OCI-LY1 (cell line): ENCODE measurements at regions not wholly inside any gene's neighbourhood (a gene's known extent, or its start where the extent isn't known, plus 50 kb on each side); places are given as distances from the start of the nearest gene placed in this dataset.

ENCODE experiments used
- H2AFZ ChIP-seq: fragments of 200-600 bp; sonication (generic), shearing (Covaris generic); 2 replicates; pipeline ENCODE4 v1.6.0; 2014; ENCODE audit warnings: antibody characterized with exemption, mild to moderate bottlenecking, low read length
- H3F3A ChIP-seq: fragments of 200-600 bp; sonication (generic), shearing (Covaris generic); 2 replicates; pipeline ENCODE4 v1.6.0; 2014; ENCODE audit warnings: mild to moderate bottlenecking, antibody characterized with exemption, low read length, moderate library complexity; ENCODE audit not compliant: insufficient read depth
- H3K27ac ChIP-seq: fragments of 200-600 bp; sonication (generic); 2 replicates; pipeline ENCODE4 v1.5.1; 2014; ENCODE audit warnings: low read length, mixed run types, mild to moderate bottlenecking, low read depth; ENCODE audit not compliant: poor library complexity, severe bottlenecking
- H3K27me3 ChIP-seq: fragments of 200-600 bp; sonication (generic); 2 replicates; pipeline ENCODE4 v1.6.0; 2014; ENCODE audit warnings: antibody characterized with exemption, mild to moderate bottlenecking, low read length, moderate library complexity; ENCODE audit not compliant: insufficient read depth
- H3K36me3 ChIP-seq: fragments of 200-600 bp; sonication (generic); 2 replicates; pipeline ENCODE4 v1.6.1; 2014; ENCODE audit warnings: mild to moderate bottlenecking, antibody characterized with exemption, low read length, moderate library complexity, mixed read lengths; ENCODE audit not compliant: insufficient read depth
- H3K4me1 ChIP-seq: fragments of 200-600 bp; sonication (generic); 2 replicates; pipeline ENCODE4 v1.5.1; 2014; ENCODE audit warnings: mild to moderate bottlenecking, low read length, moderate library complexity; ENCODE audit not compliant: insufficient read depth, severe bottlenecking
- H3K4me2 ChIP-seq: fragments of 200-600 bp; sonication (generic), shearing (Covaris generic); 2 replicates; pipeline ENCODE4 v1.6.1; 2014; ENCODE audit warnings: low read length
- H3K4me3 ChIP-seq: fragments of 200-600 bp; sonication (generic); 2 replicates; pipeline ENCODE4 v1.5.1; 2014; ENCODE audit warnings: low read length, low read depth, mild to moderate bottlenecking, mixed read lengths; ENCODE audit not compliant: poor library complexity, severe bottlenecking
- H3K79me2 ChIP-seq: fragments of 200-600 bp; shearing (Covaris generic); 2 replicates; pipeline ENCODE4 v1.6.1; 2016; ENCODE audit warnings: mixed run types, low read length, mixed read lengths; ENCODE audit not compliant: insufficient read depth
- H3K9ac ChIP-seq: fragments of 200-600 bp; sonication (generic), shearing (Covaris generic); 2 replicates; pipeline ENCODE4 v1.6.1; 2014; ENCODE audit warnings: mild to moderate bottlenecking, low read length, mixed read lengths
- H3K9me2 ChIP-seq: fragments of 200-600 bp; sonication (generic), shearing (Covaris generic); 2 replicates; pipeline ENCODE4 v1.6.1; 2014; ENCODE audit warnings: low read depth, mild to moderate bottlenecking, low read length, mixed read lengths
- H3K9me3 ChIP-seq: fragments of 200-600 bp; shearing (Covaris generic); 2 replicates; pipeline ENCODE4 v1.6.1; 2014; ENCODE audit warnings: low read length, mixed read lengths
- H4K20me1 ChIP-seq: fragments of 200-600 bp; sonication (generic), shearing (Covaris generic); 2 replicates; pipeline ENCODE4 v1.6.0; 2016; ENCODE audit warnings: mild to moderate bottlenecking, low read length; ENCODE audit not compliant: insufficient read depth
- CTCF ChIP-seq: fragments of 200-600 bp; sonication (generic), shearing (Covaris generic); IDR thresholded peaks from 2 replicates; pipeline ENCODE4 v1.5.1; 2017; ENCODE audit warnings: mild to moderate bottlenecking, antibody characterized with exemption, low read length, moderate library complexity, mixed read lengths
- EZH2 ChIP-seq: fragments of 200-600 bp; sonication (generic), shearing (Covaris generic); IDR thresholded peaks from 2 replicates; pipeline ENCODE4 v1.8.0; 2017; ENCODE audit warnings: borderline replicate concordance, mixed run types, mild to moderate bottlenecking, antibody characterized with exemption, low read length, moderate library complexity, mixed read lengths

DNA sequence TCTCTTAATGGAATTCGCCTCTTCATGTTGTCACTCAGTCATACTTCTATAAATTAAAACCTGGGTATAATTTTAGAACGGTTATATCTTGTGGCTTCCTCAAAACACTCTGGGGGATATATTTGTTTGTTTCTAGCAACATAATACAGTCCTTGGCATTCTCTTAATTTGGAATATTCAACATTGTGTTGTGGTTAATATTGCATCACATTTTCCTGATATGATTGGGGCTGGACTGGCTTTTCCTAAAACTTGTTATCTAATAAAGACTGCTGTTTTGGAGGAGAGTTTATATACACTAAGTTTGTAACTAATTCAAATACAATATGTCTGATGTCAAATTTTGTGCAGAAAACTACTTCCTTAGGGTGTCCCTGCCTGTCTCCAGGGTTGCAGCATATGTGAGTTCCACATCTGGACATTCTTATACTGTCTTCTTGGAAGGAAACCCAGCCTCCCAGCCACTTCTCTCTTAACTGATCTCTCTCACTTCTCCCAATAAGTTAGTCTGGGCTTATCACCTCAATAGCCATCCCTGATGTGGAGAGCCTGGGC lies 892.6 kb downstream of the MRPL39 start:
- H3K4me2 ChIP-seq, result no peak overlapping the region
- H3K9ac ChIP-seq, result no peak overlapping the region

DNA sequence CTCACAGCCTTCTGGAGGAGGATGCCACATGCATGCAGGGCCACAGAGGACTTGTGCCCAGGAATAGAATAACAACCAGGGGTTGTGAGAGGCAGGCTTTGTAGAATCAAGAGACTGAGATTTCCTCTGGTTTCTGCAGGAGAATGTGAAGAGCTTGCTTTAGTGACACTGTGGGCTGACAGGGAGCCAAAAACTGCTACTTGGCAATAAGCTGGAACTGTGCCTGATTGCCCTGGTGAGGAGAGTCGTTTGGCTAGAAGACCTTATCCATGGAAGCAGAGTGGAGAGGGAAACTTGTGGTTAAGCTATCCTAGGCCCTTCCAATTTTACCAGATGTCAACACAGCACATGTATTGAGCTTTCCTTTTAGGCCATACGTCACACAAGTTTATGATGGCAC lies 902.1 kb downstream of the MRPL39 start:
- Histone ChIP-seq H3K4me3 (no peak overlapping the region), H3K9me2 (no peaks in the 10 kb centered on the region), H3K9ac (no peak overlapping the region), H3K79me2 (no peaks in the 10 kb centered on the region), H3K36me3 (no peaks in the 10 kb centered on the region), H3K27ac (no peak overlapping the region), H3K27me3 (no peaks in the 10 kb centered on the region), H4K20me1 (no peaks in the 10 kb centered on the region), H2AFZ (no peak overlapping the region), H3K9me3 (no peaks in the 10 kb centered on the region), H3F3A (no peaks in the 10 kb centered on the region), H3K4me1 (no peaks in the 10 kb centered on the region), H3K4me2 (no peak overlapping the region)
- TF ChIP-seq CTCF (no peak), EZH2 (no peak)

More for the DNA sequence above, 892.6 kb downstream of the MRPL39 start:
- Histone ChIP-seq H3K36me3 (no peaks in the 10 kb centered on the region), H2AFZ (no peak overlapping the region), H3K79me2 (no peaks in the 10 kb centered on the region), H3K4me1 (no peaks in the 10 kb centered on the region), H3F3A (no peaks in the 10 kb centered on the region), H3K27me3 (no peaks in the 10 kb centered on the region), H3K9me2 (no peaks in the 10 kb centered on the region), H4K20me1 (no peaks in the 10 kb centered on the region), H3K9me3 (no peaks in the 10 kb centered on the region), H3K27ac (no peak overlapping the region), H3K4me3 (no peak overlapping the region)
- no peak for TF ChIP-seq CTCF
- no peak for TF ChIP-seq EZH2

DNA sequence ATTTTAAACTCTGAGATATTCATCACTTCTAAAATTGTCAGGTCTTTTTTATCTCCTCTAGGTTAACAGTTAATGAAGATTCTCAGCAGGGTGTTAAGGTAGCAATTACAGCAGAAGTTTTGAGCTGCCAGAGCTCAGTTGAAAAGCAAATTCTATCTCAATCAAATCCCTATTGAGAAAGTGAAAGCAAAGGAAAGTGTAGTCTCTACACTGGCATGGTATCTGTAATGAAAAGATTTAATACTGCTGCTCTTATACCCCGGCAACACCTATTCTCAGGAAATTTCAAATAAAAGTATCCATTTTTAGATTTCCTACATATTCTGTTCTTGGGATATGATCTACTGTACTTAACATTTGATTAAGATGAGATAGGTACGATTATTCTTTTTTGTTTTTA lies 913.5 kb downstream of the MRPL39 start:
- no peak overlapping the region for H3K4me3 ChIP-seq
- H3K36me3 ChIP-seq, result no peaks in the 10 kb centered on the region
- H3K79me2 ChIP-seq, result no peaks in the 10 kb centered on the region
- H3K9me2 ChIP-seq, result no peaks in the 10 kb centered on the region
- no peaks in the 10 kb centered on the region for H3K4me1 ChIP-seq
- no peak overlapping the region for H2AFZ ChIP-seq
- H4K20me1 ChIP-seq, result no peaks in the 10 kb centered on the region
- TF ChIP-seq EZH2 (no peak), CTCF (no peak)
- H3K27ac ChIP-seq, result no peak overlapping the region
- no peaks in the 10 kb centered on the region for H3F3A ChIP-seq
- no peaks in the 10 kb centered on the region for H3K9me3 ChIP-seq
- H3K27me3 ChIP-seq, result no peaks in the 10 kb centered on the region
- H3K4me2 ChIP-seq, result no peak overlapping the region
- no peak overlapping the region for H3K9ac ChIP-seq
